GM21447 (cell line): ENCODE measurements at regions not wholly inside any gene's neighbourhood (a gene's known extent, or its start where the extent isn't known, plus 50 kb on each side); places are given as distances from the start of the nearest gene placed in this dataset.
"Not testable (repeated sequence)": the region's sequence is repeated elsewhere in the genome, so short reads cannot be mapped to it uniquely, and the experiment has no call there.

Experiments
- ATAC-seq: cut with Tn5 transposase; IDR thresholded peaks from one replicate; pipeline ENCODE4 v1.9.1; 2021; ENCODE audit not compliant: unreplicated experiment

DNA sequence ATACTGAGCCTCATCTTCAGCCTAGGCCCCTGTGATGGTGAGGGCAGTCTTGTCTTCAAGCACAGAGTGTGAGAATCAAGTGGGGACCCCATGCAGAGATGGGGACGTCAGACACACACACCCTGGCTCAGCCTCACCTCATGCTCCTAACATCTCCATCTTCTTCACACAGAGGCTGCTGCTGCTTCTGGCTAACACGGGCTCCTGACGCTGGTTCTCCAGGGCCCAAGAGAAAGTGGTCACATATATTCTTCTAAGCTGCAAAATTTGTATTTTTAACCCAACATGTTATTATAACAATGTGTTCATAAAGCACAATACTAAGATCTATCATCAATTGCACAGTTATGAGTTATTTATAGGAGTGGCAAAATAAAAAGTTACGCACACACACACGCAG is 101.2 kb downstream of the VPREB1 start:
- ATAC-seq = no peak

GRCh38 chr22:22346401-22347107 is 102.0 kb downstream of the VPREB1 start:
- no peak for ATAC-seq

- no peak for ATAC-seq
Measured at GRCh38 chr22:22348127-22348814, 103.7 kb downstream of the VPREB1 start.

GRCh38 chr22:22348815-22349454 is 104.3 kb downstream of the VPREB1 start:
- ATAC-seq = no peak

DNA sequence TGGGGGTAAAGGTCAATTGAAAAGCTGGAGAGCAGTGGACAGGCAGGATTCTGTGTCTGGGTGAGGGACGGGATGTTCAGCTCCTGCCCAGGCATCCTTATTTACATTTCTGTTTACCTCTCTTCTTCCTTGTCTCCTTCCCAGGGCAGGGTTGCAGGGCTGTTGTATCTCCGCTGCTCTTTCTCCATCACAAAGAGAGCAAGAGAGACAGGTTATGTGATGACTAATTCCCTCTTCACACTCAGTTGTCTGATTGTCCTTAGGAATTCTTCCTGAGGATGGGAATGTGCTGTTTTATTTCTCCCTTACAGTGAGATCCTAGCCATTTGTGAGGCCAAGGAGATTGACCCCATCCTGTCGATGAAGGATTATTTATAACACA is 104.9 kb downstream of the VPREB1 start:
- no peak for ATAC-seq

DNA sequence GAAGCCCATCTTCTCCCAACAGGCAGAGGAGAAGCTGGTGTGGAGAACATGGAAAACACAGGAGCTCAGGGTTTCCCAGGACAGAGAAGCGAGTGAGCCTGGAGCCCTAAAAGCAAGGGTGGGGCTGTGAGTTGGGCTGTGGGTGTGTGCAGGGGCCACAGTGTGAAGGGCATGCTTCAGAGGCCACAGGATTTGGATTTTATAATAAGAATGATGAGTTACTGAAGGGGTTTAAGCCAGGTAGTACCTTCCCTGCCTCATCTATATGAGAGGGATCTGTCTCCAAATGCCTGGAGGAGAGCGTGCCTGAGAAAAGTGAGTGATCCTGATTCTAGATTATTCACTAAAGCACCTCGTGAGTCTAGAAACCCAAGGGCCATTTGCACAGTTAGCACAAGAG is 106.8 kb downstream of the VPREB1 start:
- no peak for ATAC-seq

GRCh38 chr22:22352371-22352999 is 107.9 kb downstream of the VPREB1 start:
- no peak for ATAC-seq

DNA sequence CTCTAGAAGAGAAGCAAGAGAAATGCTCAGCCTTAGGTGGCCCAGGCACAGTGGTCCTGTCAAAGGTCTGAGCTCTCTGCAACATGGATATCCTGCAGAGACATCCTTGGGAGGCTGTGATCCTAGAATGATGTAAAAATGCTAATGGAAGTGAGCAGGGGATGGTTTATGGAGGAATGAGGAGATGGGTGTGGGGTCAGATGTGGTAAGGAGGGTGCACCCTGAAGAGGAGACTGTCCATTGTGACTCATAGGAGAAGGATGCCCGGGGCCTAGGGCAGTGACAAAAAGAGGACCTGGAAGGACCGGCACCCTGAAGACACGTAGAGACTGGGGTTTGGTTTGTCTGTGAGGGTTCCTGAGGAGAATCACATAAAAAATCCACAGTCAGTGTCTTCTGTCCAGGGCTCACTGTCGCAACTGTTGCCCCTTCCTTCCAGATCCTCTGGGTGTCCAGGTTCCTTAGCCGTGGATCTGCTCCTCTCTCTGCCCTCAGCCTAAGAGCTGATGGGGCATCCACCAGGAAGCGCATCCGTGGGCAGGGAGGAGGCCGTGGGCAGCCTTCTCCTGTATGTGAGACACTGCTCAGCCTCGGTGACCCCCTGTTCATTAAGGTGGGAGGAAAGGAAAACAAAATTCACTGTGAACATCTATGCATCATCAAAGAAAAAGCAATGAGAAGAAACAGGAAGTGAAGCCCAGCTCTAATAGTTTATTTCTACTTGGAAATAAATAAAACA is 110.7 kb downstream of the VPREB1 start:
- no peak for ATAC-seq

- peak; percentile 86 for ATAC-seq
Measured at GRCh38 chr22:22357024-22357883, 112.7 kb downstream of the VPREB1 start.

- ATAC-seq = no peak
Measured at GRCh38 chr22:22358152-22358551, 113.6 kb downstream of the VPREB1 start.

DNA sequence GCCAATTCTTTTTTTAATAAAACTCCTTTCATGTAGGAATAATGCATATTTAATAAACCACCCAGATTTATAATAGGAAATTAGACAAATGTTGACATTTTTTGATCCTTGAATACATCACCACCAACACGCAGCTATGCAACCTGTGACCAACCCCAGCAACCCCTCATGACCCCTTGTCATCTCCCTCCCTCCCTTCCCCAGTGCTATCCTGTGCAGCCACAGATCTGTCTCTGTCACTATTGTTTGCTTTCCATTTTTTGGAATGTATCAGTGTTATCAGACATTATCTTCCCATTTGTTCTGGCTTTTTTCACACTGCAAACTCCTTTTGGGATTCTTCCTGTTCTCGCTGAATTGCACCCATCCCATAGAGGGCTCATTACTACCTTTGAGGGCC is 114.1 kb downstream of the VPREB1 start:
- ATAC-seq = no peak

DNA sequence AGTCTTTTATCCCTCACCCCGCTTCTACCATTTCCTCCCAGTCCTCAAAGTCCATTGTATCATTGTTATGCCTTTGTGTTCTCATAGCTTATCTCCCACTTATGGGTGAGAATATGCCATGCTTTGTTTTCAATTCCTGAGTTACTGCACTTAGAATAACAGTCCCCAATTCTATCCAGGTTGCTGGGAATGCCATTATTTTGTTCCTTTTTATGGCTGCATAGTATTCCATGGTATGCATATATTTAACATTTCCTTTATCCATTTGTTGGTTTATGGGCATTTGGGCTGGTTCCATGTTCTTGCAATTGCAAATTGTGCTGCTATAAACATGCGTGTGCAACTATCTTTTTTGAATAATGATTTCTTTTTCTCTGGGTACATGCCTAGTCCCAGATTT is 114.9 kb downstream of the VPREB1 start:
- ATAC-seq = no peak

DNA sequence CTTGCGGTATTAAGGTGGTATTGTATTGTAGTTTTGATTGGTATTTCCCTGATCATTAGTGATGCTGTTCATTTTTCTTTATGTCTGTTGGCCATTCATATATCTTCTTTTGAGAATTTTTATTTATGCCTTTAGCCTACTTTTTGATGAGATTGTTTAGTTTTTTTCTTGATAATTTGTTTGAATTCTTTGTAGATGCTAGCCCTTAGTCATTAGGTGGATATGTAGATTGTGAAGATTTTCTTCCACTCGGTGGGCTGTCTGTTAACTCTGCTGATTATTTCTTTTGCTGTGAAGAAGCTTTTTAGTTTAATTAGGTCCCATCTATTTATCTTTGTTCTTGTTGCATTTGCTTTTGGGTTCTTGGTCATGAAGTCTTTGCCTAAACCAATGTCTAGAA is 115.4 kb downstream of the VPREB1 start:
- ATAC-seq = no peak

GRCh38 chr22:22362311-22362710 is 117.7 kb downstream of the VPREB1 start:
- ATAC-seq = no peak

GRCh38 chr22:22362936-22363335 is 118.3 kb downstream of the VPREB1 start:
- no peak for ATAC-seq

DNA sequence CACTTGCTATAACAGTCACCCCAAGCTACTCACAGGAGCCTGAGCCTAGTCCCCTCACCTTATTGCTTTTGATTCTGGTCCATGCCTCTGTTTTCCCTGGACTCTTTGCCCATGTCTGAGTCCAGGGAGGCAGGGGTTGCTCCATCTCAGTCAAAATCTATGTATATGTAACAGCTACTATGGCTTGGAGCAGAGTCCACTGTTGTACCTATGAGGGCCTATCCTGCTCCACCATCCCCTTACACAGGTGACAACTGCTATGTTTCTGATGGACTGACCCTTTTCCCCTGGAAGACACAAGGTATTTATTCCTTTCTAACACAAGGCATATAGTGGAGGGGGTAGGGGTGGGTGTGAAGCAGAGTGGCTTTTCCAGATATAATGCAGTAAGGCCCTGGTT is 119.6 kb downstream of the VPREB1 start:
- ATAC-seq = no peak

DNA sequence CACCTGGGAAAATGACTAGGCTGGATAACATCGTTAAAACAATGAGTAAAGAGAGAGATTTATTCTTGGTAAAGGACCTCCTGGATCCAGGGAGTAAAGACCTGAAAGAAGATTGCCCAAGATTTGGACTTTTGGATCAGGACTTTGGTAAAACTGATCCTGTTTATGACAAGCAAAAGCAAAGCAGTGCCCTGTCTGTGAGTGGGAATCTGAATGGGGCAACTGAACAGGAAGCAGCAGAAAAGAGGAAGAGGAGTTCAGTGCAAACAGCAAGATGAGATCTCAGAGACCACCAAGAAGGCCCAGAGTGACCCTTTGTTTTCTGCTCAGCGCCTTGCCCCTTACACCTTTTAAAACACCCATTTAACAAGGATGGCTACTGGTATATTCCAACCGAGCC is 122.0 kb downstream of the VPREB1 start:
- no peak for ATAC-seq

DNA sequence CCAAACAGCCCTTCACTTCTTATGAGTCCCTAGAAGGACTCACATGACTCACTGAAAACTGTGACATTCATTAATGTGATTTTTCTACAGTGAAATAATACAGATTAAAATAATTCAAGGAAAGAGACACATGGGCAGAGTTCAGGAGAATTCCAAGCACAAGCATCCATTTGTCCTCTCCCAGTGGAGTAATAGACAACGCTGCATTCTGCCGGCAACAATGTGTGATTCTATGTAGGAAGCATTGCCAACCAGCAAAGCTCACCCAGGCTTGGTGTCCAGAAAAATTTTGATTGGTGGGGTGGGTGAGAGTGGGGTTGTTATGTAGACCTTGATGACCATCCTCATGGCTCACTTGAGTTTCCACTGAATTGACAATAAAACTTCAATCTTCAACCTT is 123.9 kb downstream of the VPREB1 start:
- no peak for ATAC-seq

DNA sequence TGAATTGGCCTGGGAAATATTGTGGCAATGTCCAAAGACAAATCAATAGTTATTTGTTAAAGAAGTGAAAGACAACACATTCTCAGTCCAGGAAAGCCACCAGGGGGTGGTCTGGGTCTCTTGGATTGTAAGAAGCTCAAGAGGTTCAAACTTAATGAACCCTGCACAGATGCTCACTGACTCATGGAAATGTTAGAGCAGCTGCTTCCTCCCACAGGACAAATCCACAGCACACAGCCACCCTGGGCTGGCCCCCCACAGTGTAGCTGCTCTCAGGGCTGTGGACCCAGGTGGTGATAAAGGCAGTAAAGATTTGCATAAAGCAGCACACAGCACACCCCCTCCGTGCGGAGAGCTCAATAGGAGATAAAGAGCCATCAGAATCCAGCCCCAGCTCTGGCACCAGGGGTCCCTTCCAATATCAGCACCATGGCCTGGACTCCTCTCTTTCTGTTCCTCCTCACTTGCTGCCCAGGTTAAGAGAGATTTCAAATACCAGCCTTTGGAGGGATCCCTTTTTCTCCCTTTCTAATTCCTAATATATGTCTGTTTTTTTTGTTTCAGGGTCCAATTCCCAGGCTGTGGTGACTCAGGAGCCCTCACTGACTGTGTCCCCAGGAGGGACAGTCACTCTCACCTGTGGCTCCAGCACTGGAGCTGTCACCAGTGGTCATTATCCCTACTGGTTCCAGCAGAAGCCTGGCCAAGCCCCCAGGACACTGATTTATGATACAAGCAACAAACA is 124.8 kb downstream of the VPREB1 start:
- not testable (repeated sequence) for ATAC-seq

- ATAC-seq = no peak
Measured at GRCh38 chr22:22369964-22370270, 125.3 kb downstream of the VPREB1 start.
